ENCODE measurements at regions not wholly inside any gene's neighbourhood (a gene's known extent, or its start where the extent isn't known, plus 50 kb on each side); places are given as distances from the start of the nearest gene placed in this dataset.

- TF ChIP-seq CTCF (IDR thresholded peaks at IDR 0.05) (no peak), POLR2AphosphoS5 (IDR thresholded peaks at IDR 0.05) (no peak)
Measured at GRCh38 chr15:94791008-94791407, 559.6 kb downstream of the MCTP2 start.
